ENCODE measurements at regions not wholly inside any gene's neighbourhood (a gene's known extent, or its start where the extent isn't known, plus 50 kb on each side); places are given as distances from the start of the nearest gene placed in this dataset.

GRCh38 chr2:3981446-3981987 is 278.1 kb downstream of the DCDC2C start:
- no peak overlapping the region for H3K4me3 ChIP-seq (ENCODE audit: low read depth, low read length)
- no peak for TF ChIP-seq CTCF (conservative IDR thresholded peaks at IDR 0.05; ENCODE audit: low read depth, low read length)
- DNase-seq (ENCODE audit: low read depth) = no peak

- DNase-seq (ENCODE audit: low read depth) = no peak
- no peak overlapping the region for H3K4me3 ChIP-seq (ENCODE audit: low read depth, low read length)
- no peak for TF ChIP-seq CTCF (conservative IDR thresholded peaks at IDR 0.05; ENCODE audit: low read depth, low read length)
Measured at GRCh38 chr2:3982160-3982559, 278.8 kb downstream of the DCDC2C start.

DNA sequence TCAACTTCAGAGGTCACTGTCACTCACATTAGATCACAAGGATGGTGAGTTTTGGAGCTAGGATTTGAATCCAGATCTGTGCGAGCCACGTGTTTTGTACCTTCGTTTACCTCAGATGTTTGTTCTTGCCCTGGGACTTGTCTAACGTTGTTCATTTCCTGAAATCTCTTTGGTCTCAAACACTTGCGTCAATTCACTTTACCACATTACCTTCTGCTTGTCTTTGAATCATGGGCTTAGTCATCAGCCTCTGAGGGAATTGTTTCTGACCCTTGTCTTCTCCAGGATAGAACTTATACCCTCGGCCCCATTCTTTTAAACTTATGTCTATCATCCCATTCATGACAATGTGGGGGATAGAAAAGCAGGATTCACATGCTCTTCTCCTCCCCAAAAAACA is 282.7 kb downstream of the DCDC2C start:
- no peak for DNase-seq (ENCODE audit: low read depth)
- no peak overlapping the region for H3K4me3 ChIP-seq (ENCODE audit: low read depth, low read length)
- TF ChIP-seq CTCF (conservative IDR thresholded peaks at IDR 0.05; ENCODE audit: low read depth, low read length) = no peak

- DNase-seq (ENCODE audit: low read depth) = no peak
- H3K4me3 ChIP-seq (ENCODE audit: low read depth, low read length) = no peak overlapping the region
- TF ChIP-seq CTCF (conservative IDR thresholded peaks at IDR 0.05; ENCODE audit: low read depth, low read length) = no peak
Measured at GRCh38 chr2:3986530-3987258, 283.3 kb downstream of the DCDC2C start.

DNA sequence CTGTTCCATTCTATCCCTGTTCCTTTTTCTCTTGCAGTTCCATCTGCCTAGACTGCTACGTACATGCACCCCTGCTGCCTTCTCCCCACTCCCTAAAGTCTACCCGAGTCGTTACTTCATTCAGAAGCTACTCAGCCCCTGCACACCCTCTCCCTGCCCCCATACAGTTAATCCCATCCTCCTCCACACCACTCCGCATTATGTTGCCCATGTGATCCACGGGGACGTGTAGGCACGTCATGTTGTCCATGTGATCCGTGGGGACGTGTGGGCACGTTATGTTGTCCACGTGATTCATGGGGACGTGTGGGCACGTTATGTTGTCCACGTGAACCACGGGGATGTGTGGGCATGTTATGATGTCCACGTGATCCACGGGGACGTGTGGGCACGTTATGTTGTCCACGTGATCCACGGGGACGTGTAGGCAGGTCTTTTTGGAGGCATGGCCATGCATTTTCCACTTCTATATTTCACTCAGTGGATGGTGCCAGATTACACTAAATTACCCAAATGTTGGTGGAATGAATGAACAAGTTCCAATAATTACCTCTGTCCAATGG is 299.5 kb downstream of the DCDC2C start:
- no peak for TF ChIP-seq CTCF (conservative IDR thresholded peaks at IDR 0.05; ENCODE audit: low read depth, low read length)

GRCh38 chr2:4012197-4012596 is 308.8 kb downstream of the DCDC2C start:
- TF ChIP-seq CTCF (conservative IDR thresholded peaks at IDR 0.05; ENCODE audit: low read depth, low read length) = no peak
- DNase-seq (ENCODE audit: low read depth) = no peak
- no peak overlapping the region for H3K4me3 ChIP-seq (ENCODE audit: low read depth, low read length)

More for the DNA sequence above, 299.5 kb downstream of the DCDC2C start:
- H3K4me3 ChIP-seq (ENCODE audit: low read depth, low read length) = no peak overlapping the region
- DNase-seq (ENCODE audit: low read depth) = no peak
